Tibial artery (tissue), 4 donors: ENCODE measurements at regions not wholly inside any gene's neighbourhood (a gene's known extent, or its start where the extent isn't known, plus 50 kb on each side); places are given as distances from the start of the nearest gene placed in this dataset.
"Not testable (repeated sequence)": the region's sequence is repeated elsewhere in the genome, so short reads cannot be mapped to it uniquely, and the experiment has no call there.

Experiments used
- DNase-seq, 2 donors: peaks; one replicate each; pipeline ENCODE4 v3.0.0-alpha.2; 2019
- H3K27ac ChIP-seq, 2 donors: fragments of 200-600 bp; sonication (generic) in 1 of 2; 1 replicate in 1 of 2; 2 replicates in 1 of 2; pipeline ENCODE4 v1.5.1; 2018 to 2019; ENCODE audit warnings: mild to moderate bottlenecking in 1 of 2
- H3K27me3 ChIP-seq, 2 donors: fragments of 200-600 bp; sonication (generic) in 1 of 2; one replicate each; pipeline versions ENCODE4 v1.5.1 to v1.6.0; 2016 to 2019
- H3K36me3 ChIP-seq, 3 donors: fragments of 200-600 bp; sonication (generic) in 2 of 3; one replicate each; pipeline ENCODE4 v1.5.1; 2016 to 2019; ENCODE audit warnings: mild to moderate bottlenecking in 2 of 3
- H3K4me1 ChIP-seq, 4 donors: fragments of 200-600 bp; sonication (generic) in 2 of 4; 1 replicate in 3 of 4; 2 replicates in 1 of 4; pipeline ENCODE4 v1.5.1; 2016 to 2019
- H3K4me3 ChIP-seq, 2 donors: fragments of 200-600 bp; sonication (generic) in 1 of 2; 1 replicate in 1 of 2; 2 replicates in 1 of 2; pipeline ENCODE4 v1.5.1; 2018 to 2019; ENCODE audit warnings: mild to moderate bottlenecking in 2 of 2
- H3K9me3 ChIP-seq, 3 donors: fragments of 200-600 bp; sonication (generic) in 1 of 3; one replicate each; pipeline ENCODE4 v1.5.1; 2016 to 2019
- CTCF ChIP-seq, 2 experiments: fragments of 200-600 bp in 1 of 2; fragments of 450-650 bp in 1 of 2; IDR thresholded peaks; one replicate each; pipeline ENCODE4 v1.5.1; 2017 to 2019; ENCODE audit warnings: antibody characterized with exemption in 2 of 2, mild to moderate bottlenecking in 1 of 2, moderate library complexity in 1 of 2
- intact Hi-C: fragments of 100-400 bp; cut with DNase I; formaldehyde crosslinking; loops from one replicate; pipeline ENCODE4 v1.15.0; 2023; ENCODE audit warnings: low total_unique reads

GRCh38 chr9:88833946-88834345, 157.3 kb upstream of the S1PR3 start:
- intact Hi-C loops: no loop called here

GRCh38 chr9:88835038-88835466, 156.2 kb upstream of the S1PR3 start:
- no peak overlapping the region for H3K27ac ChIP-seq
- peaks cover 0 to 9% (median 1%) of the 10 kb centered on the region in 4 donors for H3K4me1 ChIP-seq
- no peak for TF ChIP-seq CTCF (IDR thresholded peaks at IDR 0.05)
- no peak for DNase-seq
- H3K36me3 ChIP-seq: no peaks in the 10 kb centered on the region
- no peak overlapping the region for H3K4me3 ChIP-seq
- no peaks in the 10 kb centered on the region for H3K27me3 ChIP-seq
- intact Hi-C loops: loop anchor here (5.0 kb wide), 1 partner anchor 1338 kb away; the partner anchor contains the start of gene DAPK1
- no peaks in the 10 kb centered on the region for H3K9me3 ChIP-seq

More at GRCh38 chr9:88833946-88834345, 157.3 kb upstream of the S1PR3 start:
- no peak for TF ChIP-seq CTCF (IDR thresholded peaks at IDR 0.05)
- DNase-seq: no peak
- H3K9me3 ChIP-seq: no peaks in the 10 kb centered on the region
- no peak overlapping the region for H3K4me3 ChIP-seq
- no peak overlapping the region for H3K27ac ChIP-seq
- H3K36me3 ChIP-seq: no peaks in the 10 kb centered on the region
- peaks cover 0 to 10% (median 1%) of the 10 kb centered on the region in 4 donors for H3K4me1 ChIP-seq
- H3K27me3 ChIP-seq: no peaks in the 10 kb centered on the region

- Histone ChIP-seq H3K27ac (no peak overlapping the region), H3K4me1 (peaks cover 0 to 9% (median 1%) of the 10 kb centered on the region in 4 donors), H3K4me3 (no peak overlapping the region), H3K27me3 (no peaks in the 10 kb centered on the region), H3K36me3 (no peaks in the 10 kb centered on the region), H3K9me3 (no peaks in the 10 kb centered on the region)
- no peak for DNase-seq
- TF ChIP-seq CTCF (IDR thresholded peaks at IDR 0.05): no peak
- intact Hi-C loops: loop anchor here (5.0 kb wide), 1 partner anchor 1338 kb away; the partner anchor contains the start of gene DAPK1
These were observed 155.5 kb upstream of the S1PR3 start for GRCh38 chr9:88835772-88836171.

GRCh38 chr9:88837731-88838130, 153.5 kb upstream of the S1PR3 start:
- intact Hi-C loops: loop anchor here (5.0 kb wide), 1 partner anchor 1340 kb away; the partner anchor contains the start of gene DAPK1
- Histone ChIP-seq H3K27me3 (no peaks in the 10 kb centered on the region), H3K9me3 (no peaks in the 10 kb centered on the region), H3K4me3 (no peak overlapping the region), H3K27ac (no peak overlapping the region), H3K4me1 (peaks cover 0 to 9% (median 1%) of the 10 kb centered on the region in 4 donors), H3K36me3 (no peaks in the 10 kb centered on the region)
- no peak for DNase-seq
- TF ChIP-seq CTCF (IDR thresholded peaks at IDR 0.05): no peak

- H3K27me3 ChIP-seq, H3K4me3 ChIP-seq, H3K36me3 ChIP-seq, H3K27ac ChIP-seq, intact Hi-C loops, DNase-seq, H3K4me1 ChIP-seq: not testable (repeated sequence)
- H3K9me3 ChIP-seq: peaks cover 0 to 10% (median 8%) of the 10 kb centered on the region in 3 donors
These were observed 141.4 kb upstream of the S1PR3 start for GRCh38 chr9:88849878-88850277.

- H3K4me3 ChIP-seq: no peak overlapping the region
- H3K9me3 ChIP-seq: peaks cover 0 to 15% (median 5%) of the 10 kb centered on the region in 3 donors
- no peak for TF ChIP-seq CTCF (IDR thresholded peaks at IDR 0.05)
- no peaks in the 10 kb centered on the region for H3K36me3 ChIP-seq
- H3K27ac ChIP-seq: no peak overlapping the region
- intact Hi-C loops: no loop called here
- no peak for DNase-seq
- H3K27me3 ChIP-seq: no peaks in the 10 kb centered on the region
- no peaks in the 10 kb centered on the region for H3K4me1 ChIP-seq
These were observed 138.5 kb upstream of the S1PR3 start for GRCh38 chr9:88852794-88853193.
